Mesenchymal stem cell (in vitro differentiated cells and primary cell): ENCODE measurements at regions not wholly inside any gene's neighbourhood (a gene's known extent, or its start where the extent isn't known, plus 50 kb on each side); places are given as distances from the start of the nearest gene placed in this dataset.

Experiments used
- DNase-seq: peaks from one replicate; pipeline ENCODE4 v3.0.0-alpha.2; 2013
- H2AFZ ChIP-seq: one replicate; pipeline ENCODE4 v1.6.1; 2013; ENCODE audit warnings: low read depth, mild to moderate bottlenecking, control low read depth, inconsistent platforms, low read length, moderate library complexity
- H2AK5ac ChIP-seq: 2 replicates; pipeline ENCODE4 v1.6.1; 2013; ENCODE audit warnings: low read length, moderate library complexity, mild to moderate bottlenecking, inconsistent platforms; ENCODE audit not compliant: severe bottlenecking
- H2BK120ac ChIP-seq: one replicate; pipeline ENCODE4 v1.6.1; 2013; ENCODE audit warnings: low read depth, mild to moderate bottlenecking, inconsistent platforms, low read length, moderate library complexity
- H2BK12ac ChIP-seq, 2 experiments: one replicate each; pipeline ENCODE4 v1.6.1; 2013; ENCODE audit warnings: inconsistent platforms in 2 of 2, low read length in 2 of 2, mild to moderate bottlenecking in 2 of 2, moderate library complexity in 2 of 2, control low read depth in 1 of 2
- H2BK15ac ChIP-seq: one replicate; pipeline ENCODE4 v1.6.1; 2013; ENCODE audit warnings: mild to moderate bottlenecking, low read depth, inconsistent platforms; ENCODE audit not compliant: poor library complexity, severe bottlenecking
- H2BK5ac ChIP-seq: 2 replicates; pipeline ENCODE4 v1.6.1; 2013; ENCODE audit warnings: low read depth, mild to moderate bottlenecking, low read length, control low read depth, inconsistent platforms; ENCODE audit not compliant: poor library complexity, severe bottlenecking
- H3K14ac ChIP-seq, 2 experiments: one replicate each; pipeline ENCODE4 v1.6.1; 2013; ENCODE audit warnings: inconsistent platforms in 2 of 2, low read length in 2 of 2, control low read depth in 1 of 2, mild to moderate bottlenecking in 1 of 2, moderate library complexity in 1 of 2
- H3K18ac ChIP-seq, 2 experiments: one replicate each; pipeline ENCODE4 v1.6.1; 2013; ENCODE audit warnings: inconsistent platforms in 2 of 2, low read length in 2 of 2, control low read depth in 1 of 2, low read depth in 1 of 2, mild to moderate bottlenecking in 1 of 2
- H3K23ac ChIP-seq, 2 experiments: one replicate each; pipeline ENCODE4 v1.6.1; 2013; ENCODE audit warnings: inconsistent platforms in 2 of 2, low read length in 2 of 2, mild to moderate bottlenecking in 2 of 2, moderate library complexity in 2 of 2, control low read depth in 1 of 2
- H3K27ac ChIP-seq: 2 replicates; pipeline ENCODE4 v1.5.1; 2013; ENCODE audit warnings: mild to moderate bottlenecking, moderate library complexity, low read length, control low read depth, inconsistent platforms; ENCODE audit not compliant: poor library complexity, severe bottlenecking
- H3K27me3 ChIP-seq, 2 experiments: 2 replicates each; pipeline versions ENCODE4 v1.6.1 to v1.7.0; 2013; ENCODE audit warnings: low read length in 2 of 2, mild to moderate bottlenecking in 2 of 2, moderate library complexity in 2 of 2, control low read depth in 1 of 2, inconsistent platforms in 1 of 2; ENCODE audit not compliant: control insufficient read depth in 1 of 2, insufficient read depth in 1 of 2
- H3K36me3 ChIP-seq, 2 experiments: 2 replicates each; pipeline versions ENCODE4 v1.6.1 to v1.7.0; 2013; ENCODE audit warnings: low read length in 2 of 2, control low read depth in 1 of 2, inconsistent platforms in 1 of 2, low read depth in 1 of 2, mild to moderate bottlenecking in 1 of 2; ENCODE audit not compliant: insufficient read depth in 2 of 2, control insufficient read depth in 1 of 2
- H3K4ac ChIP-seq, 2 experiments: one replicate each; pipeline ENCODE4 v1.6.1; 2013; ENCODE audit warnings: inconsistent platforms in 2 of 2, low read length in 2 of 2, mild to moderate bottlenecking in 2 of 2, moderate library complexity in 2 of 2, control low read depth in 1 of 2, low read depth in 1 of 2
- H3K4me1 ChIP-seq: 2 replicates; pipeline ENCODE4 v1.6.1; 2013; ENCODE audit warnings: low read depth, low read length, control low read depth; ENCODE audit not compliant: control insufficient read depth, insufficient read depth
- H3K4me2 ChIP-seq: 2 replicates; pipeline ENCODE4 v1.6.1; 2013; ENCODE audit warnings: low read length, mild to moderate bottlenecking, inconsistent platforms; ENCODE audit not compliant: poor library complexity, severe bottlenecking
- H3K4me3 ChIP-seq, 2 experiments: 2 replicates each; pipeline versions ENCODE4 v1.5.1 to v1.7.0; 2013; ENCODE audit warnings: low read length in 2 of 2, mild to moderate bottlenecking in 2 of 2, control low read depth in 1 of 2, low read depth in 1 of 2; ENCODE audit not compliant: insufficient read depth in 1 of 2
- H3K79me1 ChIP-seq: replicated peaks from 2 replicates; pipeline ENCODE4 v1.6.1; 2013; ENCODE audit warnings: mild to moderate bottlenecking, control low read depth, low read length, inconsistent platforms; ENCODE audit not compliant: poor library complexity, severe bottlenecking
- H3K9ac ChIP-seq: 2 replicates; pipeline ENCODE4 v1.7.0; 2013; ENCODE audit warnings: mild to moderate bottlenecking, low read length, moderate library complexity
- H3K9me3 ChIP-seq: 2 replicates; pipeline ENCODE4 v1.7.0; 2013; ENCODE audit warnings: mild to moderate bottlenecking, low read length; ENCODE audit not compliant: control insufficient read depth
- H4K8ac ChIP-seq: one replicate; pipeline ENCODE4 v1.6.1; 2013; ENCODE audit warnings: inconsistent platforms, mild to moderate bottlenecking, low read length, moderate library complexity
- H4K91ac ChIP-seq: one replicate; pipeline ENCODE4 v1.6.1; 2013; ENCODE audit warnings: mild to moderate bottlenecking, low read length, inconsistent platforms
- WGBS: methylation state at CpG from one replicate; pipeline ENCODE4 v1.1.7; 2013; ENCODE audit warnings: mixed read lengths; 5-methylcytosine and 5-hydroxymethylcytosine counted together

DNA sequence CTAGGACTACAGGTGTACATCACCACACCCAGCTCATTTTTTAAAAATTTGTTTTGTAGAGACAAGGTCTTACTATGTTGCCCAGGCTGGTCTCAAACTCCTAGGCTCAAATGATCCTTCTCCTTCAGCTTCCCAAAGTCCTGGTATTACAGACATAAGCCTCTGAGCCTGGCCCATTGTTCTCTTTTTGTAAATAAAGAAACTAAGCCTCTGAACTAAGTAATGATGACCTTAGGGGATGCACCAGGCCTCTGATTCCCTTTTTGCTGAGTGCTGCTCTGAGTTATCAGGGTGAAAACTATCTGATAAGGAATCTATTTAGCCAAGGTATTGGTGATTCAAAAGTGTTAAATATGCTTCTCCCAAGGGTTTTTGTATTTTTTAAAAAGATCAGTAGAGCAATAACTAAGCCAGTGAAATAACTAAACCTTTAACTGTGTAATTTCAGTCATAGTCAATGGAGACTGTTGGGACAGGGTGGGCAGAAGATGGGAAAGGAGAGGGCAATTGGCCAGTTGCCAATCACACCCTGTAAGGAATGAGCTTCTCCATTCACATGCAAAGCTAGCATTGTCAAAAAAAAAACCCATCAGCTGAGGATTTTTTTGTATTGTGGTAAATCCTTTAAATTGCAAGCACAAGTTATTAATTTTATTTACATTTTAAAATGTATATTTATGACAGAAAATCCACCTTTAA lies 194.8 kb upstream of the PFN2 start:
- H3K14ac ChIP-seq, result no peak overlapping the region
- no peaks in the 10 kb centered on the region for H3K9me3 ChIP-seq
- H3K18ac ChIP-seq, result no peak overlapping the region
- H2AK5ac ChIP-seq, result no peak overlapping the region
- no peak overlapping the region for H3K4me3 ChIP-seq
- H4K8ac ChIP-seq, result no peak overlapping the region
- H3K4me2 ChIP-seq, result no peak overlapping the region
- no peak overlapping the region for H3K4ac ChIP-seq
- H3K36me3 ChIP-seq, result no peaks in the 10 kb centered on the region
- H2BK15ac ChIP-seq, result no peak overlapping the region
- no peak overlapping the region for H2BK120ac ChIP-seq
- H3K23ac ChIP-seq, result no peak overlapping the region
- H3K27me3 ChIP-seq, result no peaks in the 10 kb centered on the region
- H2BK5ac ChIP-seq, result no peak overlapping the region
- no peak overlapping the region for H4K91ac ChIP-seq
- H2AFZ ChIP-seq, result no peak overlapping the region
- no peaks in the 10 kb centered on the region for H3K4me1 ChIP-seq
- H3K79me1 ChIP-seq, result no peaks in the 10 kb centered on the region
- H3K9ac ChIP-seq, result no peak overlapping the region
- DNase-seq, result no peak
- no peak overlapping the region for H2BK12ac ChIP-seq
- no peak overlapping the region for H3K27ac ChIP-seq

DNA sequence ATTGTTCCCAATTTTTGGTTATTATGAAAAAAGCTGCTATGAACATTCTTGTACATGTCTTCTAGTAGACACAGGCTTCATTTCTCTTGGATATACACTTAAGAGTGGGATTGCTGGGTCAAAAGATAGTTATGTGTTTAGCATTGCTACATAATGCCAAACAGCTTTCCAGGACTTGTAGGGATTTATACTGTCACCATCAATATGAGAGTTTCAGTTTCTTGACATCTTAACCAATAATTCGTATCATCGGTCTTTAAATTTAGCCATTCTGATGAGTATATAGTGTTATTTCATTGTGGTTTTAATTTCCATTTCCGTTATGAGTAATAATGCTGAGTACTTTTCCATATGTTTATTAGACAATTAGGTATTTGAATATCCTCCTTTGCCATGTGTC lies 190.3 kb upstream of the PFN2 start:
- no peaks in the 10 kb centered on the region for H3K36me3 ChIP-seq
- H3K27me3 ChIP-seq, result no peaks in the 10 kb centered on the region
- WGBS, result no CpG with 5 or more reads among the region's 3 CpGs
- no peak overlapping the region for H3K4ac ChIP-seq
- H3K4me1 ChIP-seq, result peaks cover 2% of the 10 kb centered on the region
- H3K9ac ChIP-seq, result no peak overlapping the region
- no peak overlapping the region for H2BK5ac ChIP-seq
- H2AK5ac ChIP-seq, result no peak overlapping the region
- no peak overlapping the region for H3K23ac ChIP-seq
- H3K4me3 ChIP-seq, result no peak overlapping the region
- no peak overlapping the region for H3K18ac ChIP-seq
- H2AFZ ChIP-seq, result no peak overlapping the region
- no peak overlapping the region for H2BK120ac ChIP-seq
- no peak overlapping the region for H2BK15ac ChIP-seq
- no peak for DNase-seq
- H3K9me3 ChIP-seq, result no peaks in the 10 kb centered on the region
- H3K14ac ChIP-seq, result no peak overlapping the region
- H2BK12ac ChIP-seq, result no peak overlapping the region
- H3K4me2 ChIP-seq, result no peak overlapping the region
- no peak overlapping the region for H4K8ac ChIP-seq
- no peak overlapping the region for H4K91ac ChIP-seq
- no peaks in the 10 kb centered on the region for H3K79me1 ChIP-seq
- H3K27ac ChIP-seq, result no peak overlapping the region

DNA sequence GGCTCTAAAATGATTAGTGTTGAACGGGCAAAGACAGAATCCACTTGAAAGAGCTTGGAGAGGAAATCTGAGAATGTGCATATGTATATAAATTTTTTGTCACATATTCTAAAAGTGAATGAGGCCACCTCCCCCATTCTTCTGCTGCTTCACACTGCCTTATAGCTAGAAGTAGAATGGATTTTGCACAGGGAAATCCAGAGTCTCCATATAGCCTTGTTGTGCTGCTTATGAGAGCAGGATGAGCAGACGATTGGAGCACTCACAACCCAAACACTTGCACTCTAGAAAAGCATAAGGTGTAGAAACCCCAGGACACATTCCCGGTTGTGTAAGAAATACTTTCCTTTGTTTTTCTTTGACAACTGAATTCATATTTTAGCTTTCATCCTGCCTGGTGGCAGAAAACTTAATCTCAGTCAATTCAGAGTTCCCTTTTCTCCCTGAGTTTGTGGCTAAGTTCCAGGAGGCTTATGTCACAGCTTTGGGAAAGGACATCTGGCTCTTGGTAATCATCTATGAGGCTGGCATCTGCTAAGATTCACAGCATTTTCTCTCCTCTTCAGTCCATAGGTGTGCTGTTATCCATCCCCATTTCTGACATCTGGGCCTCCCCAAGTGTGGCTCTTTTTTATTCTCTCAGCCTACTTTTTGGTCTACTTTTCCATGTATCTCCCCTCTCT lies 188.4 kb upstream of the PFN2 start:
- H3K36me3 ChIP-seq, result no peaks in the 10 kb centered on the region
- no peak overlapping the region for H3K18ac ChIP-seq
- no peak overlapping the region for H3K4ac ChIP-seq
- H3K14ac ChIP-seq, result no peak overlapping the region
- no peak overlapping the region for H3K27ac ChIP-seq
- H4K91ac ChIP-seq, result no peak overlapping the region
- peaks cover 2% of the 10 kb centered on the region for H3K4me1 ChIP-seq
- H3K4me3 ChIP-seq, result no peak overlapping the region
- no peak overlapping the region for H2AK5ac ChIP-seq
- H4K8ac ChIP-seq, result no peak overlapping the region
- peak; percentile 34 for DNase-seq
- H2BK120ac ChIP-seq, result no peak overlapping the region
- no peak overlapping the region for H2AFZ ChIP-seq
- WGBS, result 83% methylated on average over 2 of the region's 3 CpGs
- no peaks in the 10 kb centered on the region for H3K79me1 ChIP-seq
- H3K9ac ChIP-seq, result no peak overlapping the region
- H3K27me3 ChIP-seq, result no peaks in the 10 kb centered on the region
- no peak overlapping the region for H3K4me2 ChIP-seq
- no peak overlapping the region for H2BK12ac ChIP-seq
- H3K9me3 ChIP-seq, result no peaks in the 10 kb centered on the region
- H2BK5ac ChIP-seq, result no peak overlapping the region
- H3K23ac ChIP-seq, result no peak overlapping the region
- H2BK15ac ChIP-seq, result no peak overlapping the region

DNA sequence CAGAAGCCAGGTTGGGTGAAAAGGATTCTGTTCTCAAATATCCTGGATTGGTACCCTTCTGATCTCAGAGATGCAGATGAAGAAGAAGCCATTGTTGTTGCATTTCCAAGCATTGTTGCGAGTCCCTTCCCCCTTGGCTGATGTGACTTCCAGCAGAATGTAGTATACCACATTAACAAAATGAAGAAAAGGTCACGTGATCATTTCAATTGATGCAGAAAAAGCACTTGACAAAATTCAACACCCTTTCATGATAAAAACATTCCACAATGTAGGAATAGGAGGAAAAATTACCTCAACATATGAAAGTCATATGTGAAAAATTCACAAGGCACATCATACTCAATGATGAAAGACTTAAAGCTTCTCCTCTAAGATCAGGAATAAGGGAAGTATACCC lies 181.9 kb upstream of the PFN2 start:
- Histone ChIP-seq H3K27me3 (no peaks in the 10 kb centered on the region), H2BK5ac (no peak overlapping the region), H2AK5ac (no peak overlapping the region), H2BK15ac (no peak overlapping the region), H3K14ac (no peak overlapping the region), H3K79me1 (no peaks in the 10 kb centered on the region), H2BK12ac (no peak overlapping the region), H2AFZ (no peak overlapping the region), H3K36me3 (no peaks in the 10 kb centered on the region), H3K9ac (no peak overlapping the region), H3K27ac (no peak overlapping the region), H3K23ac (no peak overlapping the region), H3K9me3 (no peaks in the 10 kb centered on the region), H3K18ac (no peak overlapping the region), H3K4me3 (no peak overlapping the region), H3K4me1 (peaks cover 7% of the 10 kb centered on the region), H4K8ac (no peak overlapping the region), H3K4me2 (no peak overlapping the region), H3K4ac (no peak overlapping the region), H2BK120ac (no peak overlapping the region), H4K91ac (no peak overlapping the region)
- WGBS, result 100% methylated on average over 1 of the region's 2 CpGs
- no peak for DNase-seq
